Stimulated activated CD8-positive, alpha-beta memory T cell treated with anti-CD3 and anti-CD28 coated beads, Interleukin-12 subunit alpha, Interleukin-12 subunit beta, amount 100 ng/mL, for 24 hours (primary cell): ENCODE measurements at regions not wholly inside any gene's neighbourhood (a gene's known extent, or its start where the extent isn't known, plus 50 kb on each side); places are given as distances from the start of the nearest gene placed in this dataset.
"Not testable (repeated sequence)": the region's sequence is repeated elsewhere in the genome, so short reads cannot be mapped to it uniquely, and the experiment has no call there.

Source experiments
- DNase-seq: peaks from one replicate; pipeline ENCODE4 v3.0.0-alpha.2; 2020; ENCODE audit errors: extremely low read depth

- no peak for DNase-seq
Observed at GRCh38 chr14:66015071-66015780, 470.9 kb upstream of the CCDC196 start.

- no peak for DNase-seq
Observed at GRCh38 chr14:66017927-66018326, 468.2 kb upstream of the CCDC196 start.

- no peak for DNase-seq
Observed at GRCh38 chr14:66022526-66022925, 463.6 kb upstream of the CCDC196 start.

GRCh38 chr14:66025779-66026178 is 460.4 kb upstream of the CCDC196 start:
- no peak for DNase-seq

GRCh38 chr14:66031981-66032380 is 454.2 kb upstream of the CCDC196 start:
- DNase-seq: not testable (repeated sequence)

- no peak for DNase-seq
Observed at GRCh38 chr14:66032800-66033199, 453.4 kb upstream of the CCDC196 start.

- DNase-seq: no peak
Observed at GRCh38 chr14:66036547-66036946, 449.6 kb upstream of the CCDC196 start.

- DNase-seq: no peak
Observed at GRCh38 chr14:66037361-66037760, 448.8 kb upstream of the CCDC196 start.

GRCh38 chr14:66038212-66038611 is 448.0 kb upstream of the CCDC196 start:
- DNase-seq: no peak

GRCh38 chr14:66038618-66039017 is 447.6 kb upstream of the CCDC196 start:
- DNase-seq: no peak

GRCh38 chr14:66039495-66039894 is 446.7 kb upstream of the CCDC196 start:
- no peak for DNase-seq

- no peak for DNase-seq
Observed at GRCh38 chr14:66041582-66041981, 444.6 kb upstream of the CCDC196 start.

GRCh38 chr14:66043921-66044320 is 442.2 kb upstream of the CCDC196 start:
- DNase-seq: no peak

- no peak for DNase-seq
Observed at GRCh38 chr14:66045572-66046021, 440.6 kb upstream of the CCDC196 start.

GRCh38 chr14:66046035-66046434 is 440.1 kb upstream of the CCDC196 start:
- DNase-seq: no peak

- DNase-seq: no peak
Observed at GRCh38 chr14:66046591-66046990, 439.6 kb upstream of the CCDC196 start.

- no peak for DNase-seq
Observed at GRCh38 chr14:66056268-66056907, 429.8 kb upstream of the CCDC196 start.

GRCh38 chr14:66056926-66057552 is 429.1 kb upstream of the CCDC196 start:
- no peak for DNase-seq

GRCh38 chr14:66065188-66065587 is 421.0 kb upstream of the CCDC196 start:
- DNase-seq: no peak

GRCh38 chr14:66066981-66067776 is 419.0 kb upstream of the CCDC196 start:
- no peak for DNase-seq

- DNase-seq: no peak
Observed at GRCh38 chr14:66069036-66069435, 417.1 kb upstream of the CCDC196 start.
